Keratinocyte (primary cell): ENCODE measurements at regions not wholly inside any gene's neighbourhood (a gene's known extent, or its start where the extent isn't known, plus 50 kb on each side); places are given as distances from the start of the nearest gene placed in this dataset.

ENCODE experiments used
- EZH2 ChIP-seq: IDR thresholded peaks from one replicate; pipeline ENCODE4 v1.6.1; 2012; ENCODE audit warnings: inconsistent platforms, mild to moderate bottlenecking, low read length, moderate library complexity
- TF ChIP-seq, protein P1 (sequence below), 3 experiments: IDR thresholded peaks in 1 of 3; conservative IDR thresholded peaks in 1 of 3; optimal IDR thresholded peaks in 1 of 3; 2 replicates in 2 of 3; 3 replicates in 1 of 3; pipeline versions ENCODE3 to v1.5.1; 2011; ENCODE audit warnings: low read length in 3 of 3, mild to moderate bottlenecking in 3 of 3, moderate library complexity in 2 of 3, control low read depth in 1 of 3, inconsistent platforms in 1 of 3; ENCODE audit not compliant: insufficient read depth in 2 of 3; ENCODE audit errors: extremely low read depth in 1 of 3

DNA sequence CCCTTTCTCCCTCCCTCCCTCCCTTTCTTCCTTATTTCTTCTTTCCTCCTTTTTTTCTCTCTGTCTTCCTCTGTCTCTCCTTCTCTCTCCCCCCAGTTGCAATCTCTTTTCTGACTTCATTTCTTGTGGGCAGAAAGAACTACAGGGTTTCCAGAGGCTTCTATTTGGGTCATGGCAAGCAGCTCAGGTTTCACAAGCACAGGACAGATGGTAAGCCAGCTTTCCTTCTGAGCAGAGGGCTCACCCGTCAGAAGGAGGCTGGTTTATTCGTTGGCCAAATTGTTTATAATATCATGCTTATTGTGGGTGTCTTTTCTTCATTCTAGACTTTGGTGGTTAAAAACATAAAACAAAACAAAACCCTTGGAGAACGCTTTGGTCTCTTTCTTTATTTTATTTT is 58.9 kb upstream of the CLMP start:
- no peak for TF ChIP-seq EZH2
- TF ChIP-seq, protein P1, sequence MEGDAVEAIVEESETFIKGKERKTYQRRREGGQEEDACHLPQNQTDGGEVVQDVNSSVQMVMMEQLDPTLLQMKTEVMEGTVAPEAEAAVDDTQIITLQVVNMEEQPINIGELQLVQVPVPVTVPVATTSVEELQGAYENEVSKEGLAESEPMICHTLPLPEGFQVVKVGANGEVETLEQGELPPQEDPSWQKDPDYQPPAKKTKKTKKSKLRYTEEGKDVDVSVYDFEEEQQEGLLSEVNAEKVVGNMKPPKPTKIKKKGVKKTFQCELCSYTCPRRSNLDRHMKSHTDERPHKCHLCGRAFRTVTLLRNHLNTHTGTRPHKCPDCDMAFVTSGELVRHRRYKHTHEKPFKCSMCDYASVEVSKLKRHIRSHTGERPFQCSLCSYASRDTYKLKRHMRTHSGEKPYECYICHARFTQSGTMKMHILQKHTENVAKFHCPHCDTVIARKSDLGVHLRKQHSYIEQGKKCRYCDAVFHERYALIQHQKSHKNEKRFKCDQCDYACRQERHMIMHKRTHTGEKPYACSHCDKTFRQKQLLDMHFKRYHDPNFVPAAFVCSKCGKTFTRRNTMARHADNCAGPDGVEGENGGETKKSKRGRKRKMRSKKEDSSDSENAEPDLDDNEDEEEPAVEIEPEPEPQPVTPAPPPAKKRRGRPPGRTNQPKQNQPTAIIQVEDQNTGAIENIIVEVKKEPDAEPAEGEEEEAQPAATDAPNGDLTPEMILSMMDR (optimal IDR thresholded peaks at IDR 0.05 in 1 of 3, IDR thresholded peaks at IDR 0.05 in 1 of 3, conservative IDR thresholded peaks at IDR 0.05 in 1 of 3; ENCODE audit: extremely low read depth in 1 of 3, insufficient read depth in 2 of 3, low read length in 3 of 3), result no peak
